Nephron (organoid): ENCODE measurements at regions not wholly inside any gene's neighbourhood (a gene's known extent, or its start where the extent isn't known, plus 50 kb on each side); places are given as distances from the start of the nearest gene placed in this dataset.

Source experiments
- H3K27ac Mint-ChIP-seq, 3 experiments: 2 replicates each; pipeline ENCODE4 v1.8.0; 2020; ENCODE audit warnings: mixed read lengths in 3 of 3, mild to moderate bottlenecking in 2 of 3, moderate library complexity in 1 of 3
- H3K27me3 Mint-ChIP-seq: 2 replicates; pipeline ENCODE4 v1.8.0; 2021; ENCODE audit warnings: low read depth, mild to moderate bottlenecking, moderate library complexity, mixed read lengths
- H3K36me3 Mint-ChIP-seq: 2 replicates; pipeline ENCODE4 v1.8.0; 2020; ENCODE audit warnings: low read depth, mixed read lengths
- H3K4me1 Mint-ChIP-seq: 2 replicates; pipeline ENCODE4 v1.8.0; 2020; ENCODE audit warnings: mixed read lengths
- H3K4me3 Mint-ChIP-seq, 3 experiments: 2 replicates each; pipeline ENCODE4 v1.8.0; 2020; ENCODE audit warnings: mild to moderate bottlenecking in 3 of 3, mixed read lengths in 3 of 3, moderate library complexity in 2 of 3
- H3K9me3 Mint-ChIP-seq: 2 replicates; pipeline ENCODE4 v1.8.0; 2020; ENCODE audit warnings: mixed read lengths
- CTCF ChIP-seq, 3 experiments: fragments of 200-600 bp; sonication (generic); IDR thresholded peaks; one replicate each; pipeline ENCODE4 v1.5.0; 2021; ENCODE audit warnings: antibody characterized with exemption in 3 of 3; ENCODE audit not compliant: unreplicated experiment in 3 of 3

- Mint-ChIP-seq H3K9me3 (no peaks in the 10 kb centered on the region), H3K27ac (no peak overlapping the region), H3K4me1 (no peaks in the 10 kb centered on the region), H3K36me3 (no peaks in the 10 kb centered on the region), H3K4me3 (no peak overlapping the region), H3K27me3 (peaks cover 19% of the 10 kb centered on the region)
- no peak for TF ChIP-seq CTCF (IDR thresholded peaks at IDR 0.05; ENCODE audit: unreplicated experiment in 3 of 3)
Measured at GRCh38 chr5:168125445-168126199, 165.8 kb upstream of the WWC1 start.

DNA sequence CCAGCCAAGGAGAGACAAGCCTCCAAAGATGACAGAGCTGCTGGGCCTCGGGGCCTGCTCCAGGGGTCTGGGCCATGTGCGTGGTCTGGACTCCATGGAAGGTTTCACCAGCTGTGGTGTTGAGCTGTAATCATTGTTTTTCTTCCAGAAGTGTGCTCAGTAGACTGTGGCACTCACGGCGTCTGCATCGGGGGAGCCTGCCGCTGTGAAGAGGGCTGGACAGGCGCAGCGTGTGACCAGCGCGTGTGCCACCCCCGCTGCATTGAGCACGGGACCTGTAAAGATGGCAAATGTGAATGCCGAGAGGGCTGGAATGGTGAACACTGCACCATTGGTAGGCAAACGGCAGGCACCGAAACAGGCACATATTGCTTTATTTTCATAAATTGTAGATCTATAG lies 164.8 kb upstream of the WWC1 start:
- Mint-ChIP-seq H3K9me3 (no peaks in the 10 kb centered on the region), H3K36me3 (no peaks in the 10 kb centered on the region), H3K4me1 (no peaks in the 10 kb centered on the region), H3K27me3 (peaks cover 19% of the 10 kb centered on the region), H3K27ac (no peak overlapping the region), H3K4me3 (no peak overlapping the region)
- no peak for TF ChIP-seq CTCF (IDR thresholded peaks at IDR 0.05; ENCODE audit: unreplicated experiment in 3 of 3)

GRCh38 chr5:168128111-168128510 lies 163.3 kb upstream of the WWC1 start:
- H3K27me3 Mint-ChIP-seq, result peaks cover 19% of the 10 kb centered on the region
- no peak overlapping the region for H3K27ac Mint-ChIP-seq
- H3K4me1 Mint-ChIP-seq, result no peaks in the 10 kb centered on the region
- H3K36me3 Mint-ChIP-seq, result no peaks in the 10 kb centered on the region
- H3K9me3 Mint-ChIP-seq, result no peaks in the 10 kb centered on the region
- no peak for TF ChIP-seq CTCF (IDR thresholded peaks at IDR 0.05; ENCODE audit: unreplicated experiment in 3 of 3)
- H3K4me3 Mint-ChIP-seq, result no peak overlapping the region

GRCh38 chr5:168128557-168128956 lies 162.9 kb upstream of the WWC1 start:
- Mint-ChIP-seq H3K4me1 (no peaks in the 10 kb centered on the region), H3K27ac (no peak overlapping the region), H3K9me3 (no peaks in the 10 kb centered on the region), H3K36me3 (no peaks in the 10 kb centered on the region), H3K4me3 (no peak overlapping the region), H3K27me3 (peaks cover 19% of the 10 kb centered on the region)
- TF ChIP-seq CTCF (IDR thresholded peaks at IDR 0.05; ENCODE audit: unreplicated experiment in 3 of 3), result no peak

GRCh38 chr5:168131519-168131918 lies 159.9 kb upstream of the WWC1 start:
- no peaks in the 10 kb centered on the region for H3K4me1 Mint-ChIP-seq
- peaks cover 10% of the 10 kb centered on the region for H3K27me3 Mint-ChIP-seq
- H3K4me3 Mint-ChIP-seq, result no peak overlapping the region
- no peaks in the 10 kb centered on the region for H3K9me3 Mint-ChIP-seq
- TF ChIP-seq CTCF (IDR thresholded peaks at IDR 0.05; ENCODE audit: unreplicated experiment in 3 of 3), result no peak
- no peak overlapping the region for H3K27ac Mint-ChIP-seq
- no peaks in the 10 kb centered on the region for H3K36me3 Mint-ChIP-seq

- H3K36me3 Mint-ChIP-seq, result no peaks in the 10 kb centered on the region
- no peaks in the 10 kb centered on the region for H3K9me3 Mint-ChIP-seq
- no peak for TF ChIP-seq CTCF (IDR thresholded peaks at IDR 0.05; ENCODE audit: unreplicated experiment in 3 of 3)
- H3K4me3 Mint-ChIP-seq, result no peak overlapping the region
- no peak overlapping the region for H3K27ac Mint-ChIP-seq
- H3K27me3 Mint-ChIP-seq, result peaks cover 10% of the 10 kb centered on the region
- H3K4me1 Mint-ChIP-seq, result no peaks in the 10 kb centered on the region
Measured at GRCh38 chr5:168132241-168132641, 159.2 kb upstream of the WWC1 start.
